SK-N-SH treated with all-trans-retinoic acid at 6 μM for 48 hours (cell line): ENCODE measurements at regions not wholly inside any gene's neighbourhood (a gene's known extent, or its start where the extent isn't known, plus 50 kb on each side); places are given as distances from the start of the nearest gene placed in this dataset.

Experiments
- ARNTL ChIP-seq: fragments of 450-650 bp; formaldehyde crosslinking; IDR thresholded peaks from 2 replicates; pipeline ENCODE4 v1.5.0; 2020; ENCODE audit warnings: low read depth, mild to moderate bottlenecking, moderate library complexity, borderline replicate concordance
- BACH2 ChIP-seq: fragments of 250-450 bp; sonication (Bioruptor Pico); IDR thresholded peaks from 2 replicates; pipeline ENCODE4 v1.9.0; 2021; ENCODE audit warnings: mild to moderate bottlenecking, borderline replicate concordance
- CREB5 ChIP-seq: fragments of 250-450 bp; sonication (Bioruptor Pico); IDR thresholded peaks from 2 replicates; pipeline ENCODE4 v1.5.1; 2020; ENCODE audit warnings: low read depth, mild to moderate bottlenecking, moderate library complexity
- CSDC2 ChIP-seq: fragments of 250-450 bp; sonication (Bioruptor Pico); IDR thresholded peaks from 2 replicates; pipeline ENCODE4 v1.5.0; 2020; ENCODE audit warnings: mild to moderate bottlenecking, moderate library complexity
- CSRNP3 ChIP-seq: fragments of 250-450 bp; sonication (Bioruptor Pico); IDR thresholded peaks from 2 replicates; pipeline ENCODE4 v1.5.1; 2021; ENCODE audit warnings: mild to moderate bottlenecking, moderate library complexity
- PATZ1 ChIP-seq: fragments of 250-450 bp; sonication (Bioruptor Pico); IDR thresholded peaks from 2 replicates; pipeline ENCODE4 v1.8.0; 2020; ENCODE audit warnings: mild to moderate bottlenecking, moderate library complexity, borderline replicate concordance
- PPARA ChIP-seq: fragments of 250-450 bp; sonication (Bioruptor Pico); IDR thresholded peaks from 2 replicates; pipeline ENCODE4 v1.5.0; 2020; ENCODE audit warnings: mild to moderate bottlenecking, borderline replicate concordance
- RARB ChIP-seq: fragments of 250-450 bp; sonication (Bioruptor Pico); IDR thresholded peaks from 2 replicates; pipeline ENCODE4 v1.8.0; 2021; ENCODE audit warnings: mild to moderate bottlenecking, moderate library complexity
- TCF4 ChIP-seq: fragments of 250-450 bp; sonication (Bioruptor Pico); IDR thresholded peaks from 2 replicates; pipeline ENCODE4 v1.8.0; 2021; ENCODE audit warnings: mild to moderate bottlenecking, moderate library complexity, borderline replicate concordance
- TSHZ2 ChIP-seq: fragments of 250-450 bp; sonication (Bioruptor Pico); IDR thresholded peaks from 2 replicates; pipeline ENCODE4 v1.5.0; 2020; ENCODE audit warnings: mild to moderate bottlenecking, moderate library complexity
- ZFP3 ChIP-seq: fragments of 250-450 bp; sonication (Bioruptor Pico); IDR thresholded peaks from 2 replicates; pipeline ENCODE4 v1.5.0; 2020; ENCODE audit warnings: mild to moderate bottlenecking, moderate library complexity

GRCh38 chr5:3326841-3327232, 268.8 kb upstream of the IRX1 start:
- TF ChIP-seq CREB5 (no peak), PATZ1 (CRISPR knock-in tag) (no peak), ZFP3 (CRISPR knock-in tag) (no peak), TCF4 (CRISPR knock-in tag) (no peak), PPARA (CRISPR knock-in tag) (no peak), CSRNP3 (no peak), TSHZ2 (CRISPR knock-in tag) (no peak), CSDC2 (no peak), RARB (CRISPR knock-in tag) (no peak), BACH2 (CRISPR knock-in tag) (no peak), ARNTL (CRISPR knock-in tag) (no peak)
